ENCODE measurements at regions not wholly inside any gene's neighbourhood (a gene's known extent, or its start where the extent isn't known, plus 50 kb on each side); places are given as distances from the start of the nearest gene placed in this dataset.

- TF ChIP-seq ZNF576 (CRISPR knock-in tag; IDR thresholded peaks at IDR 0.05) (no peak), CTCF (CRISPR knock-in tag; IDR thresholded peaks at IDR 0.05) (no peak), SP140L (CRISPR knock-in tag; IDR thresholded peaks at IDR 0.05; ENCODE audit: borderline replicate concordance) (no peak), POLR2AphosphoS5 (IDR thresholded peaks at IDR 0.05; ENCODE audit: low read depth, low read length) (no peak), SMARCC2 (IDR thresholded peaks at IDR 0.05) (no peak), TAF1 (CRISPR knock-in tag; IDR thresholded peaks at IDR 0.05) (no peak), POLR2A (IDR thresholded peaks at IDR 0.05; ENCODE audit: insufficient read depth in 1 of 2, low read depth in 2 of 2, low read length in 2 of 2) (no peak)
Observed at GRCh38 chr2:221818616-221819320, 246.7 kb upstream of the EPHA4 start.

Data from HepG2 (cell line).